ENCODE measurements at regions not wholly inside any gene's neighbourhood (a gene's known extent, or its start where the extent isn't known, plus 50 kb on each side); places are given as distances from the start of the nearest gene placed in this dataset.

GRCh38 chr6:139430899-139431601 lies 56.6 kb upstream of the CITED2 start:
- DNase-seq: no peak

- DNase-seq: peak in 1 of 3 experiments; percentile 29
These were observed 55.2 kb upstream of the CITED2 start for GRCh38 chr6:139429580-139430145.

GRCh38 chr6:139427199-139427598 lies 52.8 kb upstream of the CITED2 start:
- no peak for DNase-seq

GRCh38 chr6:139426795-139427194 lies 52.3 kb upstream of the CITED2 start:
- DNase-seq: no peak

DNA sequence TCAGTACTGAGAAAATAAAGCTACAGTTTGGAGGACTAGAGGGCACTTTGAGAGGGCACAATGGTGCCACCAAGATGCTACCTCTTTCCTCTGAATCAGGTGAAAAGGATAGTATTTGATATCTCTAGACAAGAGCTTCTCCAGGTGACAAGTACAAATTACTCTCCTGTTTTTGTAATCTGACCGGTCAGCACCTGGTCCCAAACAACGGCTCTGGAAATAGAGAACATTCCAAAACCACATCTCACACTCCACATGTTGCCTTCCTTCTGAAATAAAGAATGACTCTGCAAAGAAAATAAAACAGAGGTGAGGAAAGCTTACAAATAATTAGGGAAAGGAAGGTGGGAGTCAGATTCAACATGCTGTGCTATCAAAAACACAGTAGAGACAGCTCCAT lies 51.3 kb upstream of the CITED2 start:
- peak; percentile 22 to 58 (median 40) for DNase-seq

DNA sequence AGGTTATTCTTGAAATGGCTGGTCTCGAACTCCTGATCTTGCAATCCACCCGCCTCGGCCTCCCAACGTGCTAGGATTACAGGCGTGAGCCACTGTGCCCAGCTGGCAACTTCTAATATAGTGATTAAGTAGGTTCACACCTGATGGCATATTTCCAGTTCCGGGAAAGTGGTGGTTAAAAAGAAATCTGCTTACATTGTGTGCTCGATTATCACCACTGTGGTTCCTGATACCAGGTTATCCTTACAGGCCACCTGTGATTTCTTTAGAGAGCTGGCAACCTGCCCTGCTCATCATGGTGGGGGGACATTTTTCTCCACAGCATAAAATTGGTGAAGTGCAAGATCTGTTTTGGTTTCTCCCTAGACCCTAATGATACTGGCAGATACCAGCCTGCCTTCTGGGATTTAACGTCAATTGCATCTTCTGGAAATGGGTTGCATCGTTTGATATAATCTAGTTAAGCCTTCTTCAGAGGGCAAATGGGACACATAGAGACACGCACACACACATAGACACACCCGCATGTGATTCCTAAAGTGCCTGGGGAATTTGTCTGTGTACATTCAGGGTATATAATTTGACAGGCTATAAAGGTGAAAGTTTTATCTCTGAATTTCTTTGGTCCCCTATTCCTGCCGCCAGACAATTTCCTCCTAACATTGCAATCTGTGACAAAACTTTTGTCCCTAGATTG lies 49.7 kb upstream of the CITED2 start:
- no peak for DNase-seq
